ENCODE measurements at regions not wholly inside any gene's neighbourhood (a gene's known extent, or its start where the extent isn't known, plus 50 kb on each side); places are given as distances from the start of the nearest gene placed in this dataset.

DNA sequence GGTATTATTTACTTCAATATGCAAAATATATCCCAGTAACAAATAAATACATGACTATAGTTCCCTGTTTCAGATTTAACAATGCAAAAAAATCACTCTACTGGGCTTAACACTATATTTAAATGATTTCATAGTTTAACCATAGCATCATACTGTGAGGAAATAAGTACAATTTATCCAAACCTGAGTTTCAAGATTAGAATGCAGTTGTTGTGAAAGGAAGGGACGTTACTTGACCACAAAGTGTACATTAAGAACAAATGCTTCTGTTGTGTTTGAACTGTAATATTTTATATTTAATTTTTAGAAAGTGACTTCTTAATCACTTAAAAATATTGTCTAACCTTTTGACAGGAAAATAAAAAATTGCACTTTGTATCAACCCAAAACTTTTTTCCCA is 1747.9 kb upstream of the SPRY2 start:
- H3K27ac Mint-ChIP-seq (ENCODE audit: low read depth, unreplicated experiment) = no peak overlapping the region

DNA sequence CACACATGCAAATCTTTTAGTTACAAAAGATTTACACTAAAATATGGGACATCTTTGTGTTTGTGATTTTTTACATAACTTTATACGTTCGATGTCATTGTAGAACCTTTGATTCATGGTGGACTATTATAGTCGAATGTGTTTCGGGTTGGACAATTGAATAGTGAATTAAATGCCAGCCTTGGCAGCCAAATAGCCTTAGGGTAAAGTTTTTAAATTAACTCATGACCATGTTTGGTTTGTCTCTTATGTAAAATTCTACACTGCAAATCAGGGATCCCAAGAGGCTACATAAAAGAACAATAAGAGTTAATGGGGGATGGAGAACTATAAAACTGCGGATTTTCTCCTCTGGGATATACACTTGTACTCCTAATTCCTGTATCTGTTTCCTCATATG is 1735.6 kb upstream of the SPRY2 start:
- Mint-ChIP-seq H3K27me3 (ENCODE audit: insufficient read depth, unreplicated experiment) (no peaks in the 10 kb centered on the region), H3K4me3 (ENCODE audit: unreplicated experiment) (no peak overlapping the region), H3K27ac (ENCODE audit: low read depth, unreplicated experiment) (no peak overlapping the region), H3K36me3 (ENCODE audit: insufficient read depth, unreplicated experiment) (no peaks in the 10 kb centered on the region), H3K9me3 (ENCODE audit: unreplicated experiment) (no peaks in the 10 kb centered on the region), H3K4me1 (ENCODE audit: insufficient read depth, unreplicated experiment) (no peaks in the 10 kb centered on the region)
- CTCF ChIA-PET = no interaction called here
- no peak for DNase-seq (ENCODE audit: unreplicated experiment)
- POLR2A ChIA-PET = no interaction called here
- intact Hi-C loops (cut with micrococcal nuclease) = no loop called here
- no TSS peak for BruUV-seq (replicated peaks)
- TF ChIP-seq, protein P1, sequence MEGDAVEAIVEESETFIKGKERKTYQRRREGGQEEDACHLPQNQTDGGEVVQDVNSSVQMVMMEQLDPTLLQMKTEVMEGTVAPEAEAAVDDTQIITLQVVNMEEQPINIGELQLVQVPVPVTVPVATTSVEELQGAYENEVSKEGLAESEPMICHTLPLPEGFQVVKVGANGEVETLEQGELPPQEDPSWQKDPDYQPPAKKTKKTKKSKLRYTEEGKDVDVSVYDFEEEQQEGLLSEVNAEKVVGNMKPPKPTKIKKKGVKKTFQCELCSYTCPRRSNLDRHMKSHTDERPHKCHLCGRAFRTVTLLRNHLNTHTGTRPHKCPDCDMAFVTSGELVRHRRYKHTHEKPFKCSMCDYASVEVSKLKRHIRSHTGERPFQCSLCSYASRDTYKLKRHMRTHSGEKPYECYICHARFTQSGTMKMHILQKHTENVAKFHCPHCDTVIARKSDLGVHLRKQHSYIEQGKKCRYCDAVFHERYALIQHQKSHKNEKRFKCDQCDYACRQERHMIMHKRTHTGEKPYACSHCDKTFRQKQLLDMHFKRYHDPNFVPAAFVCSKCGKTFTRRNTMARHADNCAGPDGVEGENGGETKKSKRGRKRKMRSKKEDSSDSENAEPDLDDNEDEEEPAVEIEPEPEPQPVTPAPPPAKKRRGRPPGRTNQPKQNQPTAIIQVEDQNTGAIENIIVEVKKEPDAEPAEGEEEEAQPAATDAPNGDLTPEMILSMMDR (IDR thresholded peaks at IDR 0.05; ENCODE audit: unreplicated experiment) = no peak

More for the DNA sequence above, 1747.9 kb upstream of the SPRY2 start:
- TF ChIP-seq, protein P1 (IDR thresholded peaks at IDR 0.05; ENCODE audit: unreplicated experiment) = no peak
- ChIA-PET POLR2A (no interaction called here), CTCF (no interaction called here)
- Mint-ChIP-seq H3K36me3 (ENCODE audit: insufficient read depth, unreplicated experiment) (no peaks in the 10 kb centered on the region), H3K4me3 (ENCODE audit: unreplicated experiment) (no peak overlapping the region), H3K4me1 (ENCODE audit: insufficient read depth, unreplicated experiment) (no peaks in the 10 kb centered on the region), H3K27me3 (ENCODE audit: insufficient read depth, unreplicated experiment) (no peaks in the 10 kb centered on the region), H3K9me3 (ENCODE audit: unreplicated experiment) (no peaks in the 10 kb centered on the region)
- intact Hi-C loops (cut with micrococcal nuclease) = no loop called here
- no TSS peak for BruUV-seq (replicated peaks)
- DNase-seq (ENCODE audit: unreplicated experiment) = no peak

DNA sequence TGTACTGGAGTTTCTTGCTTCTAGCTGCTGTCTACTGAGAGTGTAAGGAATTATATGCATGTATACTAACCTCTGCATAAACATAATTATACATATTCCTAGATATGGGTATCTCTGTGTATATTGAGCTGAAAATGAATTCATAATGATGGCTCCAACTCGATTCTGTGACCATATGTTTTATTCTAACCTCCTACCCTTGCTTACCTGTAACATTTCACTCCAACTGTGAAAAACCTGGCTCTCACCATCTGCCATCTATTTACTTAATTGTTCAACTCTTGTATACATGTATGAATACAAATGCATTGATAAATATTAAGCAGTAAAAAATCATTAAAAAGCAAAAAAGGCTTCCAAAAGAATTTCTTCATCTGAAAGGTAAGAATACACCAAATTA is 1729.5 kb upstream of the SPRY2 start:
- H3K27ac Mint-ChIP-seq (ENCODE audit: low read depth, unreplicated experiment) = no peak overlapping the region
- CTCF ChIA-PET = no interaction called here
- POLR2A ChIA-PET = no interaction called here

DNA sequence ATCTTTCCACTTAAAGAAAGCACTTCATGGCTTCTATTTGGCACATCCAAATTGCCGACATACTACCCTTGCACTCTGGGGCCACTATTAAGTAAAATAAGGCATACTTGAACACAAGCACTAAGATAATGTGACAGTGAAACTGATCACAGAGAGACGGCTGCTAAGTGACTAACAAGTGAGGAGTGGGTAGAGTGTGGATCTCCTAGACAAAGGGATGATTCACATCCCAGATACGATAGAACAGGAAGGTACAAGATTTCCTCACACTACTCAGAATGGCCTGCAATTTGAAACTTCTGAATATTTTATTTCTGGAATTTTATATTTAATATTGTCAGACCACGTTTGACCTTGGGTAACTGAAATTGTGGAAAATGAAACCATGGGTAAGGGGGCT is 1721.8 kb upstream of the SPRY2 start:
- no peak overlapping the region for H3K4me3 Mint-ChIP-seq (ENCODE audit: unreplicated experiment)
- H3K4me1 Mint-ChIP-seq (ENCODE audit: insufficient read depth, unreplicated experiment) = no peaks in the 10 kb centered on the region
- ChIA-PET CTCF (no interaction called here), POLR2A (no interaction called here)
- no peaks in the 10 kb centered on the region for H3K27me3 Mint-ChIP-seq (ENCODE audit: insufficient read depth, unreplicated experiment)
- peak; percentile 51 for DNase-seq (ENCODE audit: unreplicated experiment)
- H3K9me3 Mint-ChIP-seq (ENCODE audit: unreplicated experiment) = peaks cover 7% of the 10 kb centered on the region
- intact Hi-C loops (cut with micrococcal nuclease) = no loop called here
- H3K36me3 Mint-ChIP-seq (ENCODE audit: insufficient read depth, unreplicated experiment) = no peaks in the 10 kb centered on the region
- no peak overlapping the region for H3K27ac Mint-ChIP-seq (ENCODE audit: low read depth, unreplicated experiment)
- TF ChIP-seq, protein P1 (IDR thresholded peaks at IDR 0.05; ENCODE audit: unreplicated experiment) = no peak
- BruUV-seq (replicated peaks) = no TSS peak

More for the DNA sequence above, 1729.5 kb upstream of the SPRY2 start:
- H3K27me3 Mint-ChIP-seq (ENCODE audit: insufficient read depth, unreplicated experiment) = no peaks in the 10 kb centered on the region
- H3K9me3 Mint-ChIP-seq (ENCODE audit: unreplicated experiment) = no peaks in the 10 kb centered on the region
- intact Hi-C loops (cut with micrococcal nuclease) = no loop called here
- TF ChIP-seq, protein P1 (IDR thresholded peaks at IDR 0.05; ENCODE audit: unreplicated experiment) = no peak
- H3K36me3 Mint-ChIP-seq (ENCODE audit: insufficient read depth, unreplicated experiment) = no peaks in the 10 kb centered on the region
- no peak for DNase-seq (ENCODE audit: unreplicated experiment)
- H3K4me1 Mint-ChIP-seq (ENCODE audit: insufficient read depth, unreplicated experiment) = no peaks in the 10 kb centered on the region
- H3K4me3 Mint-ChIP-seq (ENCODE audit: unreplicated experiment) = no peak overlapping the region
- BruUV-seq (replicated peaks) = no TSS peak
